ENCODE measurements at regions not wholly inside any gene's neighbourhood (a gene's known extent, or its start where the extent isn't known, plus 50 kb on each side); places are given as distances from the start of the nearest gene placed in this dataset.

DNA sequence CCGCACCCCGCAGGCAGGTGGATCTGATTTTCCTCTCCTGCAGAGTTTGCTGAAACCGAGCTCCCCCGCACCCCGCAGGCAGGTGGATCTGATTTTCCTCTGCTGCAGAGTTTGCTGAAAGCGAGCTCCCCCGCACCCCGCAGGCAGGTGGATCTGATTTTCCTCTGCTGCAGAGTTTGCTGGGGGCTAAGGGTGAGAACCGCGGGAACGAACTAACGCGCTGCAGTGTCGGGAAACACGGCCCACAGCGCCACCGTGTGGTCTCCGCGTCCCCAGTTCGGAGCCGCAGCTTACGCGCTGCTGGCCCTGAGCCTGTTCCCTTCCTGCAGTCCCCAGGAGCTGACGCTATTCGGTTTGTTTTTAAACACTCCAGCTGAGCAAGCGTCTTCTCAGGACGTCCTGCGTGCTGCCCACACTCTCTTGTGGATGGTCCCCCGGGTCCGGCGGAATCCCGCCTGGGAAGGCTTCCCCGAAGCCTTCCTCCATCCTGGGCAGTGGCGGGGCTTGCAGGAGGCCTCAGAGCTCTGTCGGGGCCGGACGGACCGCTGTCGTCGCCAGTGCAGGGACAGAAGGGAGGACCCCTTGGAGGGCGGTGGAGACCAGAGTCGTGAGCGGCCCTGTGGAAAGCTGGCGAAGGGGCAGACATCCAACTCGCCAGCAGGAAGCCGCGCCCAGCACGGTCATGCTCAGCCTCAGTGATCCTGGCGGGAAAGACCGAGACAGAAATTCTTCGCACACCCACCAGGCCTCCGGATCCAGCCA lies 121.2 kb upstream of the LPCAT1 start (continued):
- peak; percentile 45; the same call in 1 of the 2 replicates for TF ChIP-seq GABPB1 (CRISPR knock-in tag; IDR thresholded peaks at IDR 0.05)
- peak; percentile 72; the same call in 1 of the 2 replicates for TF ChIP-seq KDM3A (CRISPR knock-in tag; IDR thresholded peaks at IDR 0.05; ENCODE audit: low read depth)
- 0 out of 2 replicates have a peak, but pooled peaks have one; percentile 37 for TF ChIP-seq ZIK1 (CRISPR knock-in tag; IDR thresholded peaks at IDR 0.05; ENCODE audit: borderline replicate concordance, low read depth)
- 0 out of 2 replicates have a peak, but pooled peaks have one; percentile 26 for TF ChIP-seq PHF8 (CRISPR knock-in tag; IDR thresholded peaks at IDR 0.05)
- peak; percentile 42; the same call in 1 of the 2 replicates for TF ChIP-seq ZBTB7B (CRISPR knock-in tag; IDR thresholded peaks at IDR 0.05)
- peak; percentile 62; the same call in 1 of the 2 replicates for TF ChIP-seq CBX2 (IDR thresholded peaks at IDR 0.05; ENCODE audit: low read depth, low read length)
- no peak for TF ChIP-seq CBX2 (CRISPR knock-in tag; IDR thresholded peaks at IDR 0.05; ENCODE audit: low read depth)
- peak; percentile 48; the same call in 1 of the 2 replicates for TF ChIP-seq HOXA3 (CRISPR knock-in tag; IDR thresholded peaks at IDR 0.05)
- peak; percentile 65 for TF ChIP-seq XRCC5 (optimal IDR thresholded peaks at IDR 0.05; ENCODE audit: low read length)
- TF ChIP-seq ZFY (CRISPR knock-in tag; IDR thresholded peaks at IDR 0.05): peak; percentile 34; the same call in 1 of the 2 replicates
- TF ChIP-seq SP140L (CRISPR knock-in tag; IDR thresholded peaks at IDR 0.05; ENCODE audit: borderline replicate concordance): no peak
- TF ChIP-seq MEIS1 (CRISPR knock-in tag; IDR thresholded peaks at IDR 0.05; ENCODE audit: borderline replicate concordance): no peak
- TF ChIP-seq TRIM22 (IDR thresholded peaks at IDR 0.05): no peak
- TF ChIP-seq STAT5B (CRISPR knock-in tag; IDR thresholded peaks at IDR 0.05): no peak
- no peak for TF ChIP-seq ZC3H13 (CRISPR knock-in tag; IDR thresholded peaks at IDR 0.05)
- 0 out of 2 replicates have a peak, but pooled peaks have one; percentile 11 for TF ChIP-seq ARID5B (CRISPR knock-in tag; IDR thresholded peaks at IDR 0.05)
- no peak for TF ChIP-seq NFKB2 (CRISPR knock-in tag; IDR thresholded peaks at IDR 0.05; ENCODE audit: borderline replicate concordance)
- 0 out of 2 replicates have a peak, but pooled peaks have one; percentile 24 for TF ChIP-seq ZNF772 (CRISPR knock-in tag; IDR thresholded peaks at IDR 0.05)
- TF ChIP-seq, protein P1, sequence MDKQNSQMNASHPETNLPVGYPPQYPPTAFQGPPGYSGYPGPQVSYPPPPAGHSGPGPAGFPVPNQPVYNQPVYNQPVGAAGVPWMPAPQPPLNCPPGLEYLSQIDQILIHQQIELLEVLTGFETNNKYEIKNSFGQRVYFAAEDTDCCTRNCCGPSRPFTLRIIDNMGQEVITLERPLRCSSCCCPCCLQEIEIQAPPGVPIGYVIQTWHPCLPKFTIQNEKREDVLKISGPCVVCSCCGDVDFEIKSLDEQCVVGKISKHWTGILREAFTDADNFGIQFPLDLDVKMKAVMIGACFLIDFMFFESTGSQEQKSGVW (CRISPR knock-in tag; IDR thresholded peaks at IDR 0.05; ENCODE audit: borderline replicate concordance): no peak
- no peak for TF ChIP-seq EHMT2 (IDR thresholded peaks at IDR 0.05; ENCODE audit: borderline replicate concordance, low read depth, low read length)
- peak; percentile 36; the same call in 1 of the 2 replicates for TF ChIP-seq CBFB (CRISPR knock-in tag; IDR thresholded peaks at IDR 0.05)
- no peak for TF ChIP-seq BCLAF1 (IDR thresholded peaks at IDR 0.05)

Measured in HepG2 (cell line).